ENCODE measurements at regions not wholly inside any gene's neighbourhood (a gene's known extent, or its start where the extent isn't known, plus 50 kb on each side); places are given as distances from the start of the nearest gene placed in this dataset.

DNA sequence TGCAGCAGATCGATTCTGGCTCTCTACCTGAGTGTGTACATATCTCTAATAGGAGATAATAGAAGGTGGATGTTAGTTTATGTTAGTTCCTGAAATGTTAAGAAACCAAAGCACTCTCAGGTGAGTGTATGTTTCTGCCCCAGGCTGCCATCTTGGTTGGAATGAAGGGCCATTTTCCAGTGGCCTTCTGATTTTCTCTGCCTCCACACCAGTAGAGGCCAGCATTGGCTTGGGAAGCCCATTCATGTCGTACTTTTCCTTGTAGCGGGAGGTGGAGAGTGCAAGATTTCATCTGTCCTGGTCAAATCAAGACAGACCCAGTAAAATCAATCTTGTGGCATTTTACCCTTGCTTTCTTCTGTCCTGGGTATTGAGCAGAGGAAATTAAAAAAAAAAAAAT lies 91.0 kb downstream of the GAS1 start:
- intact Hi-C loops (cut with DNase I): no loop called here
- TF ChIP-seq, protein P1, sequence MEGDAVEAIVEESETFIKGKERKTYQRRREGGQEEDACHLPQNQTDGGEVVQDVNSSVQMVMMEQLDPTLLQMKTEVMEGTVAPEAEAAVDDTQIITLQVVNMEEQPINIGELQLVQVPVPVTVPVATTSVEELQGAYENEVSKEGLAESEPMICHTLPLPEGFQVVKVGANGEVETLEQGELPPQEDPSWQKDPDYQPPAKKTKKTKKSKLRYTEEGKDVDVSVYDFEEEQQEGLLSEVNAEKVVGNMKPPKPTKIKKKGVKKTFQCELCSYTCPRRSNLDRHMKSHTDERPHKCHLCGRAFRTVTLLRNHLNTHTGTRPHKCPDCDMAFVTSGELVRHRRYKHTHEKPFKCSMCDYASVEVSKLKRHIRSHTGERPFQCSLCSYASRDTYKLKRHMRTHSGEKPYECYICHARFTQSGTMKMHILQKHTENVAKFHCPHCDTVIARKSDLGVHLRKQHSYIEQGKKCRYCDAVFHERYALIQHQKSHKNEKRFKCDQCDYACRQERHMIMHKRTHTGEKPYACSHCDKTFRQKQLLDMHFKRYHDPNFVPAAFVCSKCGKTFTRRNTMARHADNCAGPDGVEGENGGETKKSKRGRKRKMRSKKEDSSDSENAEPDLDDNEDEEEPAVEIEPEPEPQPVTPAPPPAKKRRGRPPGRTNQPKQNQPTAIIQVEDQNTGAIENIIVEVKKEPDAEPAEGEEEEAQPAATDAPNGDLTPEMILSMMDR (IDR thresholded peaks at IDR 0.05): no peak
- peaks cover 0 to 5% (median 0%) of the 10 kb centered on the region in 11 donors for H3K9me3 ChIP-seq
- H3K4me3 ChIP-seq: no peak overlapping the region
- no peaks in the 10 kb centered on the region for H3K36me3 ChIP-seq
- DNase-seq (no peak), ATAC-seq (no peak)
- 91 to 95% methylated on average over 3 of the region's 3 CpGs for WGBS, 2 donors
- H3K27me3 ChIP-seq: peaks cover 0 to 12% (median 0%) of the 10 kb centered on the region in 7 donors
- no peaks in the 10 kb centered on the region for H3K4me1 ChIP-seq
- H3K27ac ChIP-seq: no peak overlapping the region

DNA sequence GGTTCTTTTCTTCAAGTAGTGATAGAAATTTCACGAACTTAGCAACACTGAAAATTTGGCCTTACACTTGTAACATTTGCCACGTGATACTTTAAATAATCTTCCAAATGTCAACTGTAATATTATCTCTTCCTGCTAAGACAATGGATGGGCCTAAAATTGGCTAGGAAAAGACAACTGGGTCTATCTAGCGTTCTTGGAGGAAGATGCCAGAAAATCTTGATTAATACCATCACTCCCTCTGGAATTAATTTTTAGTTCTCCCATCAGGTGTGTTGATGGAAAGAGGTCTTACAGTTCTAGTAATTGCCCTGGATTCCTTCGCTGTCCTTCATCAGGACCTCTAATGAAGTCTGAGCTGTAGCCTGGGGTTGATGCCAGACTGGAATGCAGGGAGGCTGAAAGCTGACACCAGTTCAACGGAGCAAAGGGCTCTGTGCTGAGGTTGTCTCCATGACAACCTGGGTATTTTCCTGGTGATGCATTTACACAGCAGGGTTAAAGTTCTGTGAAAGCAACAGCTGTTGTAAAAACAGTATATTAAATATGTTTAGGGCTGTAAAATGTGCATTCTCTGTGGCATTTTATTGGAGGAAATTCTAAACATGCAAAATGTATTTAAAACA lies 92.3 kb downstream of the GAS1 start:
- TF ChIP-seq, protein P1 (IDR thresholded peaks at IDR 0.05): no peak
- ATAC-seq: no peak
- WGBS, 2 donors: 19 to 24% methylated on average over 5 of the region's 5 CpGs

DNA sequence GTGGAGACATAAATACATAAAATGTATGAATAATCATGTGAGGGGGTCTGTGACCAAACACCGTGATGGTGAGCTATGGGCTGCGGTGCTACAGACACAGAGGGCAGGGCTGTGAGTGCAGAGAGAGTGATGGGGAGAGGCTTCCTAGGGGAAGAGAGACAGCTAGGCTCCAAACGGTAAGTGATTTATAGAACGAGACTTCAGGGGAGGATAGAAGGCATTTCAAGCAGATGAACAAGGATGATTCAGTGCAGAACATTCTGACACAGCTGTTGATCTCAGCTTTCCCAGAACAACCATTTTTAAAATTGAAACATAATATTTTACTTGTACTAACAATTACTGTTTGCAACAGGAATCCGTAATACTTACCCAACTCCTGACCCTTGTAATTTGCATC lies 100.7 kb downstream of the GAS1 start:
- WGBS, 2 donors: 78 to 85% methylated on average over 5 of the region's 5 CpGs
- Histone ChIP-seq H3K9me3 (peaks cover 0 to 7% (median 0%) of the 10 kb centered on the region in 11 donors), H3K4me1 (no peaks in the 10 kb centered on the region), H3K36me3 (no peaks in the 10 kb centered on the region), H3K27me3 (peaks cover 0 to 11% (median 0%) of the 10 kb centered on the region in 7 donors), H3K4me3 (no peak overlapping the region), H3K27ac (no peak overlapping the region)
- TF ChIP-seq, protein P1 (IDR thresholded peaks at IDR 0.05): no peak
- ATAC-seq: no peak
- intact Hi-C loops (cut with DNase I): loop anchor here in 1 of 10 donors (10.0 kb wide), 1 partner anchor 78 kb away; no protein-coding TSS in a partner anchor
- no peak for DNase-seq

More for the DNA sequence above, 92.3 kb downstream of the GAS1 start:
- Histone ChIP-seq H3K4me3 (no peak overlapping the region), H3K4me1 (no peaks in the 10 kb centered on the region), H3K36me3 (no peaks in the 10 kb centered on the region), H3K27ac (no peak overlapping the region), H3K9me3 (peaks cover 0 to 8% (median 0%) of the 10 kb centered on the region in 11 donors), H3K27me3 (peaks cover 0 to 12% (median 0%) of the 10 kb centered on the region in 7 donors)
- intact Hi-C loops (cut with DNase I): no loop called here
- DNase-seq: no peak

DNA sequence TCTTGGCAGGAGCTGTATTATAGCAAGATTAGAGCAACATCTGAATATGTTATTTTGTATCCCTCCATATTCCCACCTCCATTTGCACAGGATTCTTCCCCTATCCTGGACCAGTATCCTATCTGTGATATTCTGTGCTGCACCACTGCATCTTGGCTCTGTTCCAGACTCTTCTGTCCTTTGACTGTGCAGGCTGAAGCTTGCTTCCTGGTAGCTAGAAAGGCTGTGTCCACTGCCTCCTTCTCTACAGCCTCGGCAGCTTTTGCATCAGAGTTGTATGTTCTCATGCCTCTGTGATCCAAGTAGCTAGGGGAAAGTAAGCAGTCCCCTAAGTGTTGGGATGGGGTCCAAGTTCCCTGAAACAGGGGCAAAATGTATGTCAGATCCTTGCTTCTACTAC lies 104.1 kb downstream of the GAS1 start:
- intact Hi-C loops (cut with DNase I): loop anchor here in 1 of 10 donors (10.0 kb wide), 1 partner anchor 82 kb away; no protein-coding TSS in a partner anchor

More for the DNA sequence above, 104.1 kb downstream of the GAS1 start:
- Histone ChIP-seq H3K36me3 (no peaks in the 10 kb centered on the region), H3K4me3 (no peak overlapping the region), H3K9me3 (no peaks in the 10 kb centered on the region), H3K27ac (no peak overlapping the region), H3K4me1 (peaks cover 0 to 14% (median 0%) of the 10 kb centered on the region in 9 donors), H3K27me3 (peaks cover 0 to 11% (median 0%) of the 10 kb centered on the region in 7 donors)
- WGBS, 2 donors: 33 to 36% methylated on average over 1 of the region's 1 CpG
- peak in 1 of 2 donors; percentile 11 for DNase-seq
- TF ChIP-seq, protein P1 (IDR thresholded peaks at IDR 0.05): no peak
- ATAC-seq: peak in 1 of 8 donors; percentile 38

Data from heart right ventricle (tissue), 16 donors.